Tibial nerve (tissue), 3 donors: ENCODE measurements at regions not wholly inside any gene's neighbourhood (a gene's known extent, or its start where the extent isn't known, plus 50 kb on each side); places are given as distances from the start of the nearest gene placed in this dataset.
"Not testable (repeated sequence)": the region's sequence is repeated elsewhere in the genome, so short reads cannot be mapped to it uniquely, and the experiment has no call there.

Source experiments
- POLR2A ChIP-seq, 2 donors: fragments of 450-650 bp; IDR thresholded peaks; one replicate each; pipeline ENCODE4 v1.6.1; 2017; ENCODE audit warnings: antibody characterized with exemption in 2 of 2, mild to moderate bottlenecking in 2 of 2, moderate library complexity in 2 of 2
- TF ChIP-seq, protein P1 (sequence below), 5 experiments: fragments of 200-600 bp in 3 of 5; fragments of 450-650 bp in 2 of 5; sonication (generic) in 3 of 5; IDR thresholded peaks; one replicate each; pipeline ENCODE4 v1.5.1; 2016 to 2019; ENCODE audit warnings: antibody characterized with exemption in 5 of 5, mild to moderate bottlenecking in 3 of 5, moderate library complexity in 2 of 5

DNA sequence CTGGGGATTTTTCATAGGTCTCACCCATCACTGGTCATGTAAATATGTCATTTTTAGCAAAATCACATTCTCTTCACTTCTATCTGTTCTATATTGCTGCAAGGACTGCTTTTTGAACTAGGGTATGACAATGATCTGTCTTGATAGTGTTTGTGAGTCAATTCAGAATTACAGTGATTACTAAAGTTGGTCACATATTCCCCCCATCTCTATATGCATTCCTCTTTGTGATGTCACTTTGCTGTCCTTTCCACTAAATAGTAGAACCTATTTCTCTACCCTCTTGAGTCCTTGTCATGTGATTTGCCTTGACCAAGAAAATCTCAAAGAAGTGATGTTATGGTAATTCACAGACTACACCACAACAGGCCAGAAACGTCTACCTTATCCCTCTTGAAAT, 243.9 kb downstream of the NPIPA8 start:
- TF ChIP-seq, protein P1, sequence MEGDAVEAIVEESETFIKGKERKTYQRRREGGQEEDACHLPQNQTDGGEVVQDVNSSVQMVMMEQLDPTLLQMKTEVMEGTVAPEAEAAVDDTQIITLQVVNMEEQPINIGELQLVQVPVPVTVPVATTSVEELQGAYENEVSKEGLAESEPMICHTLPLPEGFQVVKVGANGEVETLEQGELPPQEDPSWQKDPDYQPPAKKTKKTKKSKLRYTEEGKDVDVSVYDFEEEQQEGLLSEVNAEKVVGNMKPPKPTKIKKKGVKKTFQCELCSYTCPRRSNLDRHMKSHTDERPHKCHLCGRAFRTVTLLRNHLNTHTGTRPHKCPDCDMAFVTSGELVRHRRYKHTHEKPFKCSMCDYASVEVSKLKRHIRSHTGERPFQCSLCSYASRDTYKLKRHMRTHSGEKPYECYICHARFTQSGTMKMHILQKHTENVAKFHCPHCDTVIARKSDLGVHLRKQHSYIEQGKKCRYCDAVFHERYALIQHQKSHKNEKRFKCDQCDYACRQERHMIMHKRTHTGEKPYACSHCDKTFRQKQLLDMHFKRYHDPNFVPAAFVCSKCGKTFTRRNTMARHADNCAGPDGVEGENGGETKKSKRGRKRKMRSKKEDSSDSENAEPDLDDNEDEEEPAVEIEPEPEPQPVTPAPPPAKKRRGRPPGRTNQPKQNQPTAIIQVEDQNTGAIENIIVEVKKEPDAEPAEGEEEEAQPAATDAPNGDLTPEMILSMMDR (IDR thresholded peaks at IDR 0.05), result not testable (repeated sequence)
- TF ChIP-seq POLR2A (IDR thresholded peaks at IDR 0.05), result not testable (repeated sequence)
